Adrenal gland (tissue), 9 donors: ENCODE measurements at regions not wholly inside any gene's neighbourhood (a gene's known extent, or its start where the extent isn't known, plus 50 kb on each side); places are given as distances from the start of the nearest gene placed in this dataset.

Experiments
- DNase-seq, 7 donors: peaks; one replicate each; pipeline ENCODE4 v3.0.0-alpha.2; 2019 to 2020
- H3K27ac ChIP-seq, 5 donors: fragments of 200-600 bp; sonication (generic) in 4 of 5; 1 replicate in 3 of 5; 2 replicates in 2 of 5; pipeline versions ENCODE4 v1.5.1 to v1.8.0; 2016 to 2020; ENCODE audit warnings: mild to moderate bottlenecking in 1 of 5
- H3K27me3 ChIP-seq: fragments of 200-600 bp; 2 replicates; pipeline ENCODE4 v1.8.0; 2021
- H3K36me3 ChIP-seq, 2 donors: fragments of 200-600 bp; replicated peaks in 1 of 2; 1 replicate in 1 of 2; 2 replicates in 1 of 2; pipeline versions ENCODE4 v1.5.1 to v1.8.0; 2018 to 2022
- H3K4me1 ChIP-seq, 2 donors: fragments of 200-600 bp; replicated peaks in 1 of 2; 1 replicate in 1 of 2; 2 replicates in 1 of 2; pipeline versions ENCODE4 v1.5.1 to v1.8.0; 2018 to 2021
- H3K4me3 ChIP-seq, 4 donors: fragments of 200-600 bp; sonication (generic) in 3 of 4; one replicate each; pipeline ENCODE4 v1.5.1; 2016 to 2018
- H3K9me3 ChIP-seq, 3 donors: fragments of 200-600 bp; sonication (generic) in 1 of 3; replicated peaks in 1 of 3; 1 replicate in 2 of 3; 2 replicates in 1 of 3; pipeline versions ENCODE4 v1.5.1 to v1.8.0; 2016 to 2021
- CTCF ChIP-seq, 6 experiments: fragments of 450-650 bp in 4 of 6; fragments of 200-600 bp in 2 of 6; sonication (generic) in 1 of 6; IDR thresholded peaks; 1 replicate in 5 of 6; 2 replicates in 1 of 6; pipeline versions ENCODE4 v1.5.1 to v1.8.0; 2016 to 2021; ENCODE audit warnings: antibody characterized with exemption in 6 of 6, mild to moderate bottlenecking in 2 of 6, moderate library complexity in 1 of 6
- POLR2A ChIP-seq, 2 donors: fragments of 450-650 bp; IDR thresholded peaks; one replicate each; pipeline ENCODE4 v1.6.1; 2017; ENCODE audit warnings: antibody characterized with exemption in 2 of 2, mild to moderate bottlenecking in 2 of 2, moderate library complexity in 1 of 2
- WGBS, 4 donors: extraction: QIAGEN DNeasy Blood & Tissue Kit in 2 of 4; methylation state at CpG; one replicate each; pipeline versions ENCODE4 v1.1.5 to v1.1.7; 2013 to 2017; 5-methylcytosine and 5-hydroxymethylcytosine counted together
- intact Hi-C, 2 donors: fragments of 100-400 bp; cut with DNase I; formaldehyde crosslinking; loops; one replicate each; pipeline versions ENCODE4 v1.14.1 to v1.15.0; 2022 to 2023
- donor health status: healthy with polysubstance abuse.
- donor health status: Bipolar disorder and iron deficiency.
- donor health status: DM: yes; HTN: yes; CAD: no.
- donor health status: DM: no; HTN: no; CAD: no.
- donor health status: DM: no; HTN: no; CAD: no.

- no peak for DNase-seq
- Histone ChIP-seq H3K27me3 (no peaks in the 10 kb centered on the region), H3K36me3 (no peaks in the 10 kb centered on the region), H3K4me3 (no peak overlapping the region), H3K9me3 (no peaks in the 10 kb centered on the region), H3K27ac (no peak overlapping the region), H3K4me1 (no peaks in the 10 kb centered on the region)
- 63 to 76% (median 67%) methylated on average over 3 of the region's 3 CpGs for WGBS, 4 donors
- intact Hi-C loops, result no loop called here
- no peak for TF ChIP-seq POLR2A (IDR thresholded peaks at IDR 0.05)
- TF ChIP-seq CTCF (IDR thresholded peaks at IDR 0.05), result no peak
Measured at GRCh38 chr2:6078414-6078813, 386.2 kb downstream of the SOX11 start.

GRCh38 chr2:6079405-6079804 lies 387.2 kb downstream of the SOX11 start:
- Histone ChIP-seq H3K4me3 (no peak overlapping the region), H3K4me1 (no peaks in the 10 kb centered on the region), H3K36me3 (no peaks in the 10 kb centered on the region), H3K27ac (no peak overlapping the region), H3K9me3 (no peaks in the 10 kb centered on the region), H3K27me3 (no peaks in the 10 kb centered on the region)
- intact Hi-C loops, result no loop called here
- no peak for DNase-seq
- 69 to 85% (median 79%) methylated on average over 5 of the region's 5 CpGs for WGBS, 4 donors
- TF ChIP-seq POLR2A (IDR thresholded peaks at IDR 0.05), result no peak
- TF ChIP-seq CTCF (IDR thresholded peaks at IDR 0.05), result no peak

GRCh38 chr2:6080932-6081753 lies 389.0 kb downstream of the SOX11 start:
- intact Hi-C loops, result no loop called here
- H3K9me3 ChIP-seq, result no peaks in the 10 kb centered on the region
- no peaks in the 10 kb centered on the region for H3K36me3 ChIP-seq
- H3K4me3 ChIP-seq, result no peak overlapping the region
- TF ChIP-seq POLR2A (IDR thresholded peaks at IDR 0.05) (no peak), CTCF (IDR thresholded peaks at IDR 0.05) (no peak)
- WGBS, 4 donors, result 83 to 87% (median 83%) methylated on average over 15 to 22 of the region's 22 CpGs
- no peak overlapping the region for H3K27ac ChIP-seq
- H3K27me3 ChIP-seq, result no peaks in the 10 kb centered on the region
- no peak for DNase-seq
- H3K4me1 ChIP-seq, result no peaks in the 10 kb centered on the region

- H3K27me3 ChIP-seq, result no peaks in the 10 kb centered on the region
- no peaks in the 10 kb centered on the region for H3K9me3 ChIP-seq
- H3K27ac ChIP-seq, result no peak overlapping the region
- H3K36me3 ChIP-seq, result no peaks in the 10 kb centered on the region
- WGBS, 4 donors, result 91 to 93% (median 92%) methylated on average over 5 of the region's 5 CpGs
- H3K4me3 ChIP-seq, result no peak overlapping the region
- intact Hi-C loops, result no loop called here
- H3K4me1 ChIP-seq, result no peaks in the 10 kb centered on the region
- no peak for DNase-seq
- no peak for TF ChIP-seq CTCF (IDR thresholded peaks at IDR 0.05)
- no peak for TF ChIP-seq POLR2A (IDR thresholded peaks at IDR 0.05)
Measured at GRCh38 chr2:6081955-6082624, 389.9 kb downstream of the SOX11 start.
